Spleen (tissue), 7 donors: ENCODE measurements at regions not wholly inside any gene's neighbourhood (a gene's known extent, or its start where the extent isn't known, plus 50 kb on each side); places are given as distances from the start of the nearest gene placed in this dataset.

Experiments
- CTCF ChIP-seq, 11 experiments: fragments of 200-600 bp in 7 of 11; fragments of 450-650 bp in 4 of 11; sonication (generic) in 4 of 11; IDR thresholded peaks in 8 of 11; conservative IDR thresholded peaks in 3 of 11; 1 replicate in 7 of 11; 2 replicates in 4 of 11; pipeline versions ENCODE4 v1.4.0 to v1.8.0; 2016 to 2021; ENCODE audit warnings: antibody characterized with exemption in 11 of 11, inconsistent platforms in 4 of 11, mild to moderate bottlenecking in 1 of 11
- POLR2AphosphoS5 ChIP-seq, 3 donors: sonication (generic); formaldehyde crosslinking; IDR thresholded peaks; one replicate each; pipeline ENCODE4 v1.5.1; 2017; ENCODE audit warnings: antibody characterized with exemption in 3 of 3
- donor health status: DM: no; HTN: no; CAD: no; lungs with moderate emphysema.
- donor health status: DM: no; HTN: no; CAD: no.
- donor health status: DM: no; HTN: no; CAD: no.

GRCh38 chr6:109311471-109311870 is 70.8 kb downstream of the CD164 start:
- TF ChIP-seq CTCF (IDR thresholded peaks at IDR 0.05 in 8 of 11, conservative IDR thresholded peaks at IDR 0.05 in 3 of 11) (no peak), POLR2AphosphoS5 (IDR thresholded peaks at IDR 0.05) (no peak)
